Tibial artery (tissue), 4 donors: ENCODE measurements at regions not wholly inside any gene's neighbourhood (a gene's known extent, or its start where the extent isn't known, plus 50 kb on each side); places are given as distances from the start of the nearest gene placed in this dataset.

Experiments used
- DNase-seq, 2 donors: peaks; one replicate each; pipeline ENCODE4 v3.0.0-alpha.2; 2019
- H3K27ac ChIP-seq, 2 donors: fragments of 200-600 bp; sonication (generic) in 1 of 2; 1 replicate in 1 of 2; 2 replicates in 1 of 2; pipeline ENCODE4 v1.5.1; 2018 to 2019; ENCODE audit warnings: mild to moderate bottlenecking in 1 of 2
- H3K27me3 ChIP-seq, 2 donors: fragments of 200-600 bp; sonication (generic) in 1 of 2; one replicate each; pipeline versions ENCODE4 v1.5.1 to v1.6.0; 2016 to 2019
- H3K36me3 ChIP-seq, 3 donors: fragments of 200-600 bp; sonication (generic) in 2 of 3; one replicate each; pipeline ENCODE4 v1.5.1; 2016 to 2019; ENCODE audit warnings: mild to moderate bottlenecking in 2 of 3
- H3K4me1 ChIP-seq, 4 donors: fragments of 200-600 bp; sonication (generic) in 2 of 4; 1 replicate in 3 of 4; 2 replicates in 1 of 4; pipeline ENCODE4 v1.5.1; 2016 to 2019
- H3K4me3 ChIP-seq, 2 donors: fragments of 200-600 bp; sonication (generic) in 1 of 2; 1 replicate in 1 of 2; 2 replicates in 1 of 2; pipeline ENCODE4 v1.5.1; 2018 to 2019; ENCODE audit warnings: mild to moderate bottlenecking in 2 of 2
- H3K9me3 ChIP-seq, 3 donors: fragments of 200-600 bp; sonication (generic) in 1 of 3; one replicate each; pipeline ENCODE4 v1.5.1; 2016 to 2019
- CTCF ChIP-seq, 2 experiments: fragments of 200-600 bp in 1 of 2; fragments of 450-650 bp in 1 of 2; IDR thresholded peaks; one replicate each; pipeline ENCODE4 v1.5.1; 2017 to 2019; ENCODE audit warnings: antibody characterized with exemption in 2 of 2, mild to moderate bottlenecking in 1 of 2, moderate library complexity in 1 of 2
- intact Hi-C: fragments of 100-400 bp; cut with DNase I; formaldehyde crosslinking; loops from one replicate; pipeline ENCODE4 v1.15.0; 2023; ENCODE audit warnings: low total_unique reads

- Histone ChIP-seq H3K36me3 (no peaks in the 10 kb centered on the region), H3K27ac (no peak overlapping the region)
These were observed 527.0 kb upstream of the ATP2B1 start for GRCh38 chr12:90235642-90236041.

GRCh38 chr12:90234472-90234871, 525.8 kb upstream of the ATP2B1 start:
- H3K27ac ChIP-seq: no peak overlapping the region
- DNase-seq: no peak
- no peak for TF ChIP-seq CTCF (IDR thresholded peaks at IDR 0.05)
- H3K27me3 ChIP-seq: no peaks in the 10 kb centered on the region
- H3K36me3 ChIP-seq: no peaks in the 10 kb centered on the region
- H3K9me3 ChIP-seq: no peaks in the 10 kb centered on the region
- peaks cover 0 to 5% (median 0%) of the 10 kb centered on the region in 4 donors for H3K4me1 ChIP-seq
- H3K4me3 ChIP-seq: no peak overlapping the region
- intact Hi-C loops: no loop called here

More at GRCh38 chr12:90235642-90236041, 527.0 kb upstream of the ATP2B1 start:
- no peak overlapping the region for H3K4me3 ChIP-seq
- H3K4me1 ChIP-seq: no peaks in the 10 kb centered on the region
- intact Hi-C loops: no loop called here
- no peaks in the 10 kb centered on the region for H3K9me3 ChIP-seq
- H3K27me3 ChIP-seq: no peaks in the 10 kb centered on the region
- no peak for DNase-seq
- TF ChIP-seq CTCF (IDR thresholded peaks at IDR 0.05): no peak

GRCh38 chr12:90233168-90234100, 524.8 kb upstream of the ATP2B1 start:
- Histone ChIP-seq H3K27me3 (no peaks in the 10 kb centered on the region), H3K9me3 (no peaks in the 10 kb centered on the region), H3K27ac (no peak overlapping the region), H3K4me3 (no peak overlapping the region), H3K36me3 (no peaks in the 10 kb centered on the region), H3K4me1 (peaks cover 0 to 6% (median 0%) of the 10 kb centered on the region in 4 donors)
- no peak for TF ChIP-seq CTCF (IDR thresholded peaks at IDR 0.05)
- intact Hi-C loops: no loop called here
- no peak for DNase-seq

- Histone ChIP-seq H3K4me3 (no peak overlapping the region), H3K27ac (no peak overlapping the region), H3K9me3 (no peaks in the 10 kb centered on the region), H3K36me3 (no peaks in the 10 kb centered on the region), H3K4me1 (peaks cover 0 to 6% (median 0%) of the 10 kb centered on the region in 4 donors), H3K27me3 (no peaks in the 10 kb centered on the region)
- no peak for DNase-seq
- no peak for TF ChIP-seq CTCF (IDR thresholded peaks at IDR 0.05)
- intact Hi-C loops: no loop called here
These were observed 521.0 kb upstream of the ATP2B1 start for GRCh38 chr12:90229407-90230170.

- intact Hi-C loops: no loop called here
- no peak for DNase-seq
- Histone ChIP-seq H3K27ac (no peak overlapping the region), H3K9me3 (no peaks in the 10 kb centered on the region), H3K27me3 (no peaks in the 10 kb centered on the region), H3K36me3 (no peaks in the 10 kb centered on the region), H3K4me3 (no peak overlapping the region), H3K4me1 (peaks cover 0 to 6% (median 0%) of the 10 kb centered on the region in 4 donors)
- no peak for TF ChIP-seq CTCF (IDR thresholded peaks at IDR 0.05)
These were observed 517.6 kb upstream of the ATP2B1 start for GRCh38 chr12:90226211-90226610.
